OCI-LY1 (cell line): ENCODE measurements at regions not wholly inside any gene's neighbourhood (a gene's known extent, or its start where the extent isn't known, plus 50 kb on each side); places are given as distances from the start of the nearest gene placed in this dataset.

Experiments used
- H2AFZ ChIP-seq: fragments of 200-600 bp; sonication (generic), shearing (Covaris generic); 2 replicates; pipeline ENCODE4 v1.6.0; 2014; ENCODE audit warnings: antibody characterized with exemption, mild to moderate bottlenecking, low read length
- H3F3A ChIP-seq: fragments of 200-600 bp; sonication (generic), shearing (Covaris generic); 2 replicates; pipeline ENCODE4 v1.6.0; 2014; ENCODE audit warnings: mild to moderate bottlenecking, antibody characterized with exemption, low read length, moderate library complexity; ENCODE audit not compliant: insufficient read depth
- H3K27ac ChIP-seq: fragments of 200-600 bp; sonication (generic); 2 replicates; pipeline ENCODE4 v1.5.1; 2014; ENCODE audit warnings: low read length, mixed run types, mild to moderate bottlenecking, low read depth; ENCODE audit not compliant: poor library complexity, severe bottlenecking
- H3K27me3 ChIP-seq: fragments of 200-600 bp; sonication (generic); 2 replicates; pipeline ENCODE4 v1.6.0; 2014; ENCODE audit warnings: antibody characterized with exemption, mild to moderate bottlenecking, low read length, moderate library complexity; ENCODE audit not compliant: insufficient read depth
- H3K36me3 ChIP-seq: fragments of 200-600 bp; sonication (generic); 2 replicates; pipeline ENCODE4 v1.6.1; 2014; ENCODE audit warnings: mild to moderate bottlenecking, antibody characterized with exemption, low read length, moderate library complexity, mixed read lengths; ENCODE audit not compliant: insufficient read depth
- H3K4me1 ChIP-seq: fragments of 200-600 bp; sonication (generic); 2 replicates; pipeline ENCODE4 v1.5.1; 2014; ENCODE audit warnings: mild to moderate bottlenecking, low read length, moderate library complexity; ENCODE audit not compliant: insufficient read depth, severe bottlenecking
- H3K4me2 ChIP-seq: fragments of 200-600 bp; sonication (generic), shearing (Covaris generic); 2 replicates; pipeline ENCODE4 v1.6.1; 2014; ENCODE audit warnings: low read length
- H3K4me3 ChIP-seq: fragments of 200-600 bp; sonication (generic); 2 replicates; pipeline ENCODE4 v1.5.1; 2014; ENCODE audit warnings: low read length, low read depth, mild to moderate bottlenecking, mixed read lengths; ENCODE audit not compliant: poor library complexity, severe bottlenecking
- H3K79me2 ChIP-seq: fragments of 200-600 bp; shearing (Covaris generic); 2 replicates; pipeline ENCODE4 v1.6.1; 2016; ENCODE audit warnings: mixed run types, low read length, mixed read lengths; ENCODE audit not compliant: insufficient read depth
- H3K9ac ChIP-seq: fragments of 200-600 bp; sonication (generic), shearing (Covaris generic); 2 replicates; pipeline ENCODE4 v1.6.1; 2014; ENCODE audit warnings: mild to moderate bottlenecking, low read length, mixed read lengths
- H3K9me2 ChIP-seq: fragments of 200-600 bp; sonication (generic), shearing (Covaris generic); 2 replicates; pipeline ENCODE4 v1.6.1; 2014; ENCODE audit warnings: low read depth, mild to moderate bottlenecking, low read length, mixed read lengths
- H3K9me3 ChIP-seq: fragments of 200-600 bp; shearing (Covaris generic); 2 replicates; pipeline ENCODE4 v1.6.1; 2014; ENCODE audit warnings: low read length, mixed read lengths
- H4K20me1 ChIP-seq: fragments of 200-600 bp; sonication (generic), shearing (Covaris generic); 2 replicates; pipeline ENCODE4 v1.6.0; 2016; ENCODE audit warnings: mild to moderate bottlenecking, low read length; ENCODE audit not compliant: insufficient read depth
- CTCF ChIP-seq: fragments of 200-600 bp; sonication (generic), shearing (Covaris generic); IDR thresholded peaks from 2 replicates; pipeline ENCODE4 v1.5.1; 2017; ENCODE audit warnings: mild to moderate bottlenecking, antibody characterized with exemption, low read length, moderate library complexity, mixed read lengths
- EZH2 ChIP-seq: fragments of 200-600 bp; sonication (generic), shearing (Covaris generic); IDR thresholded peaks from 2 replicates; pipeline ENCODE4 v1.8.0; 2017; ENCODE audit warnings: borderline replicate concordance, mixed run types, mild to moderate bottlenecking, antibody characterized with exemption, low read length, moderate library complexity, mixed read lengths

- H3K4me3 ChIP-seq, result no peak overlapping the region
- H3K79me2 ChIP-seq, result no peaks in the 10 kb centered on the region
- H2AFZ ChIP-seq, result no peak overlapping the region
- no peaks in the 10 kb centered on the region for H3K27me3 ChIP-seq
- no peaks in the 10 kb centered on the region for H4K20me1 ChIP-seq
- no peak overlapping the region for H3K4me2 ChIP-seq
- no peak overlapping the region for H3K27ac ChIP-seq
- H3K4me1 ChIP-seq, result no peaks in the 10 kb centered on the region
- no peaks in the 10 kb centered on the region for H3K36me3 ChIP-seq
- no peaks in the 10 kb centered on the region for H3K9me3 ChIP-seq
- H3K9me2 ChIP-seq, result no peaks in the 10 kb centered on the region
- no peaks in the 10 kb centered on the region for H3F3A ChIP-seq
- no peak for TF ChIP-seq EZH2
- no peak for TF ChIP-seq CTCF
- H3K9ac ChIP-seq, result no peak overlapping the region
Observed at GRCh38 chr5:61901997-61902396, 404.0 kb upstream of the KIF2A start.

- no peaks in the 10 kb centered on the region for H4K20me1 ChIP-seq
- H3K9me2 ChIP-seq, result no peaks in the 10 kb centered on the region
- no peak overlapping the region for H3K9ac ChIP-seq
- H3K4me2 ChIP-seq, result no peak overlapping the region
- no peaks in the 10 kb centered on the region for H3K9me3 ChIP-seq
- no peaks in the 10 kb centered on the region for H3K27me3 ChIP-seq
- no peaks in the 10 kb centered on the region for H3K4me1 ChIP-seq
- no peaks in the 10 kb centered on the region for H3K79me2 ChIP-seq
- no peak for TF ChIP-seq EZH2
- TF ChIP-seq CTCF, result no peak
- H3K36me3 ChIP-seq, result no peaks in the 10 kb centered on the region
- no peak overlapping the region for H3K4me3 ChIP-seq
- no peak overlapping the region for H2AFZ ChIP-seq
- no peak overlapping the region for H3K27ac ChIP-seq
- H3F3A ChIP-seq, result no peaks in the 10 kb centered on the region
Observed at GRCh38 chr5:61904730-61905129, 401.3 kb upstream of the KIF2A start.

GRCh38 chr5:61905613-61906012, 400.4 kb upstream of the KIF2A start:
- no peaks in the 10 kb centered on the region for H3K79me2 ChIP-seq
- no peaks in the 10 kb centered on the region for H3K9me2 ChIP-seq
- H2AFZ ChIP-seq, result no peak overlapping the region
- no peaks in the 10 kb centered on the region for H3F3A ChIP-seq
- H3K4me2 ChIP-seq, result no peak overlapping the region
- H3K36me3 ChIP-seq, result no peaks in the 10 kb centered on the region
- H4K20me1 ChIP-seq, result no peaks in the 10 kb centered on the region
- TF ChIP-seq EZH2 (no peak), CTCF (no peak)
- H3K9ac ChIP-seq, result no peak overlapping the region
- no peak overlapping the region for H3K4me3 ChIP-seq
- H3K4me1 ChIP-seq, result no peaks in the 10 kb centered on the region
- no peaks in the 10 kb centered on the region for H3K9me3 ChIP-seq
- H3K27me3 ChIP-seq, result no peaks in the 10 kb centered on the region
- H3K27ac ChIP-seq, result no peak overlapping the region
